ENCODE measurements at regions not wholly inside any gene's neighbourhood (a gene's known extent, or its start where the extent isn't known, plus 50 kb on each side); places are given as distances from the start of the nearest gene placed in this dataset.
"Not testable (repeated sequence)": the region's sequence is repeated elsewhere in the genome, so short reads cannot be mapped to it uniquely, and the experiment has no call there.

DNA sequence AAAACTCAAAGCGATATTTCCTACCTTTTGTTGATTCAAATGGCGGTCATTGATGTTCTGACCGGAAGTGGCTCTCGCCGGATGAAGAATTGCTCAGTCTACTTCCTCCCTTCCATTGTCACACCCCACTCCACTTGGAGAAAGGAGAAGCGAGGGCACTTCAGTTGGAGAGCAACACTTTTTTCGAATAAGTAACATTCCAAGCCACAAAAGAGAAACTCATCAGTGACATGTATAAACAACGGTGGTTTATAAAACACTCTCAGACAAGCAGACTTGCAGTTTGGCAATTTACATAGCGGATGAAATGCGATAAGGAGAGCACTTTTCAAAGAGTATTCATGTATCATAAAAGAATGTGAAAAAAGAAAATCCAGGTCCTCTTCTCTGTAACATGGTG, 919.1 kb downstream of the MCTP2 start:
- no peak for DNase-seq

GRCh38 chr15:95152741-95153140, 921.4 kb downstream of the MCTP2 start:
- DNase-seq: no peak

DNA sequence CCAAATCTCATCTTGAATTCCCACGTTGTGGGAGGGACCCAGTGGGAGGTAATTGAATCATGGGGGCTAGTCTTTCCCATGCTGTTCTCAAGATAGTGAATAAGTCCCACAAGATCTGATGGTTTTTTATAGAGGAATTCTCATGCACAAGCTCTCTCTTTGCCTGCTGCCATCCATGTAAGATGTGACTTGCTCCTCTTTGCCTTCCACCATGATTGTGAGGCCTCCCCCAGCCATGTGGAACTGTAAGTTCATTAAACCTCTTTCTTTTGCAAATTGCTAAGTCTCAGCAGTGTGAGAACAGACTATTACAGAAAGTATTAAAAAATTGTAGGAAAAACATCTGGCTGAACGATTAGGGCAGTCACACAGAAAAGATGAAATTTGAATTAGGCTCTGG, 921.8 kb downstream of the MCTP2 start:
- not testable (repeated sequence) for DNase-seq

DNA sequence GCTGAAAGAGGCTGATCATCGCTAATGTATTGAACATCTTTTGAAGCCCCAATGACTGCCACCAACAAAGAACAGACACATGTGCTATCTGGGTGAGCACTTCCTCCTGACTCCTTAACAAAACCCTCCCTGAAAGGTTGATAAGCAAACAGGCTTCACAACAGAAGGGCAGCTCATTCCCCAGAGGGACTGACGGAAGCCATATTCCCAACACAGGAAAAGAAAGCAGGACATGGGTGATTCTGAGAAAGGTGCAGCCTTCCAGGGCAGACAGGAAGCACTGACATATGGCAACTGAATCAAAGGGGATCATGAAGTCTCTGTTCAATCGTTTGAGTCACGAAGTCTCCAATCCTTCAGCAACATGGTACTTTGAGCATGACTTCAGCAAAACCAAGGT, 929.0 kb downstream of the MCTP2 start:
- DNase-seq: no peak

DNA sequence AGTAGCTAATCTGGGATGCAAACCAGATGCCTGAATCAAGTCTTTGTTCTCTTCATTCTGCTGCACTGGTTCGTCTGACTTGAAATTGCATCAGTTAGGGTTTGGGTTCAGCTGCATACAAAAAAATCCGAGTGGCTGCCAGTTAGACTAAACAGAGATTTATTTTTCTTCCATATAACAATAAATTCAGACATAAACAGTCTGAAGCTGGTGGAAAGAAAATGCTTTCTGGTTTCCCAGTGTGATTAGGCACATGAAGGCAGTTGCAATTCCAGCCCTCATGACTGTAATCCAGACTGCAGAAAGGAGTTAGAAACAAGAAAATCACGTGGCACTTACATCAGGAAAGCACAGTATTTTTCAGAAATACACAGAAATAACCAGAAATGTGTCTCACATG, 930.7 kb downstream of the MCTP2 start:
- no peak for DNase-seq

- no peak for DNase-seq
These were observed 931.2 kb downstream of the MCTP2 start for GRCh38 chr15:95162531-95162930.

GRCh38 chr15:95162967-95163531, 931.7 kb downstream of the MCTP2 start:
- no peak for DNase-seq

- DNase-seq: no peak
These were observed 936.8 kb downstream of the MCTP2 start for GRCh38 chr15:95168152-95168551.

- no peak for DNase-seq
These were observed 937.6 kb downstream of the MCTP2 start for GRCh38 chr15:95168951-95169431.

DNA sequence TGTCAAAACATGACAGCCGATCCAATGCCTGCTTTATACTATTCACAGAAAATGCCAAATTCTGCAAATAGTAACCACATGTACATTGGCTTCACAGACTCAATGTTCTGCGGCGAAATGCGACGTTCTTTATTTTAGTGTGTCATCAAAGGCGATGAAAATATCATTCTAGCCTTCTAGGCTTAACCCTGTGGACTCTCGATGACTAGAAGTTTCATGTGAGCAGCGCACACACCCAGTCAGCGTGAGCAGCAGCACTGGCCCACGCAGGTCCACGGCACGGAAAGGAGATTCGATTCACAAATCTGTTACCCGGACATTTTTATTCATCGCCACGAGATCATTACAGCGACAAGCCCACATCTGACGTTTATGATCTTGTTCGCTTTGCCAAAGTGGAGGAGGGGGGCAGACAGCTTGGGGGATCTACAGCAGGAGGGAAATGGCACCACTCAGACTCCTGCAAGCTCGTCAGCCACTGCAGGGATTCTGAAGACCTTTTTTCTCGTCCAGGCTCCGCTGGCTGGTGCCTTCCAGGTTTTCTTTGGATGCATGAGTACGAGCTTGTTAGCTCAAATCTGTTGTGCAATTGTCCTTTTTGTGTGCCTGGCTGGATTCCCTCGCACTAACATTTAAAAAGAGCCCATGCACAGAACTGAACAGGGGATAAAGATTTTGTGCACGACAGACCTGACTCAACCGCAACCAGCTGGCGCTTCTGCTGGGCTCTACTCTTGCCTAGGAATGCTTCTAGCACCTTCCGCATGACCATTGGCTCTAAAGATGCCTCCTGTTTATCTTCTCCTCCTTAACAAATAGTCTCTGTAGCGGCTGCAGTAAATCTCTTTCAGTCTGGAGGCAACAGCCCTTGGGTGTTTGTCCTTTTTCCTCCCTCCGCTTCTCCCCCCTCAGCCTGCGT, 938.4 kb downstream of the MCTP2 start:
- no peak for DNase-seq

DNA sequence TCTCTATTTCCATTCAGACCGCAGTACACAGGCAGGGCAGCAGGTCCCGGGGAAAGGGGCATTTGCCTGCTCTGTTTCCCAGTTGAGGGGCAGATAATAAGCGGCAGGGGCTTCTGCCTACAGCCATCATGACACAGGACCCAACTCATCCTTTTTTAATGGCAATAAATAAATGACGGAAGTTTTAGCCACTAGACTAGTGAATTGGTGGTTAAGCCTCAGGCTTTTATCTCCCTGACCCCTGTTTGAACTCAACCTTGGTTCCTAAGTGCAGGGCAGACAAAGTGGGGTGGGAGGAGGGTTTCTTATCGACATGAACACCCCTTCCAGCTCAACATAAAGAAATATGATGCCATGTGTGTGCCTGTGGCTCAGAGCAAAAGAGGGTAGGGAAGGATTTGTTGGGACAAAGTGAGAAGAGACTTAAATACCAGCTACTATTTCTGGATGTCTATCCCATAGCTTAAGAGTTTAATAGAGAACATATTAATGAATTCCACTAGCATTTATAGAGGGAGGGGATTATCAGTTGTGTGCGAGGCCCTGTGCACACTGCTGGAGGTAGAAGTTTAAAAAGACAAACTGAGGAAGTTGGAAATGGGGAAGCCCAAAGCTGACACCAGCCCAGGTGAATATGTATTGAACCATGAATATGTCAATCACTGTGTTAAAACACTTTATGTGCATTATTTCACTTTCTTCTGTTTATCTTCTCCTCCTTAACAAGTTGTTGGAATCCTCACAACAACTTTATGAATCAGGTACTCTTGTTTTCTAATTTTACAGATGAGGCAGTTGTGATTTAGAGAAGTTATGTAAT, 939.4 kb downstream of the MCTP2 start:
- DNase-seq: peak; percentile 50

DNA sequence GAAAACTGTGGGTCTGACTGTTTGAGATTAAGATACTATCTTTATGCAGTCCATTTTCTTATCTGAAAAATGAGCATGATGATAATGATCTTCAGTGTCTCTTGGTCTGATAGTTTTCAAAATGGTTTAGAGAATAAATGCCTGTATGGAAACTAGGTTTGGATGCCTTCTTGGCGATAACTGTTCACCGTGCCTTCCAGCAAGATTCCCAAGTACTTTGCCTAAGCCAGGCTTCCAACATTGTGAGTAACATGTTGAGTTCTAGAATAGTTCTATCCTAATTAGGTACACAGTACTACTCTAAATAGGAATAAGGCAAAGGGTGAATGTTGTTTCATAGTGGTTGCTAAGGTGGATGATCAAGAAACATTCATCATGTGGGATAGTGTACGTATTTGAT, 940.2 kb downstream of the MCTP2 start:
- DNase-seq: no peak

DNA sequence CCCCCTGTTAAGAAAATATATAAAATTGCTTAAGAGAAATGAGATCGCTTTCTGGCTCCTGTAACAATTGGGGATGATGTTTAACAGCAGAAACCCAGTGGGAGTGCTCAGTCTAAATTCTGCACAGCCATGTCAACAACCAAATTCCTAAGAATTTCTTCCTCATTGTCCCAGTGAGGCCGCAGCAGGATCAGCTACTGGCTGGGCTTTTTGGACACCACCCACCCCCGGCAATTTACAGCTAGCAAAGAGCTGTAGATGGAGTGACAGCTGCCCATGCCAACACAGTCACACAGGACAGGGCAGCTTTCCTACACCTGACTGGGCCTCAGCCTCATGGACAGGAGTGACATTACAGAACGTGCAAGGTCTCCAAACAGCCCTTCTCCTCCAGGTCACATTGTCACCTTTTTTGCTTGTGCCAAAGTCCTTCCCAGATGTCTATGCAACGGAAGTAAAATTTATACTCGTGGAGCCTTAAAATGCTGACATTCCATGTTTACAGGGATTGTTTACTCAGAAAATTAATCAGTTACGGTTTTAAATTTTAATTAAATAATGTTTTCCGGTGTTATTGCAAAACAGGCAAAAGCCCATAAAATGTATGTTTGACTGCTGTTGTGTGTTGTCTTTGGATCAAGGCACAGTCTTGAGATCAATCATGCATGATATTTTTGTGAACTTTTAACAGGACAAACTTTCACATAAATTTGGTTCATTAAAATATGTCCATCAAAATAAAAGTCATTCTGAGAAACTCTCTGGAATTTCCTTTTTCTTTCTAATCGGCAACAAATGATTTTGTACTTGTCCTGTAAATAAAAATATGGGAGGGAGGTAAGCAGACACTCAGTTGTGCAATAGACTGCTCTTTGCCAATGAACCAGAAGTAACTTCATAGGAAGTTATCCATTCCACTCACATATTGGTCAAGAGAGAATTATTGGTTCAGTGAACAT, 943.2 kb downstream of the MCTP2 start:
- DNase-seq: no peak

DNA sequence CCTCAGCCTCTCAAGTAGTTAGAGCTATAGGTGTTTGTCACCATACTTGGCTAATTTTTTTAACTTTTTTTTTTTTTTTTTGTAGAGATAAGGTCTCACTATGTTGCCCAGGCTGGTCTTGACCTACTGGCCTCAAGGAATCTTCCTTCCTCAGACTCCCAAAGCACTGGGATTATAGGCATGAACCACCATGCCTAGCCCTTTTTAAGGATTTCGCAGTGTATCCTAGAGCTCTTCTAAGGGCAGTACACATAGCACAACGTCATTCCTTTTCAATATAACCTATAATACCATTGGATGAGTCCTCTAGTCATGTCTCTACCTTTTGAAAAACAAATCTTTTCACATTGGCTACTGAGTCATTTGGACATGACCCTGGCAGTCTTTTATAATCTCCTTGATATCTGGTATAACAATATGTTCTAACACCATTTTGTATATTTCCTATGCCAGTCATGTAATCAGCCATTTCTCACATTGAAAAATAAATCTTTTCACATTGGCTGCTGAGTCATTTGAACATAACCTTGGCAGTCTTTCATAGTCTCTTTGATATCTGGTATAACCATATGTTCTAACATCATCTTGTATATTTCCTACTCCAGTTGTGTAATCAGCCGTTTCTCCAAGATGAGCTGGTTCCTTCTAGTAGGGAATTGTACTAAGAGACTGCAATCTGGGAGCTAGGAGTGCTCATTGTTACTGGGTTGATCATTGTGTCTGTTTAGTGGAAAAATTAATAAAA, 944.7 kb downstream of the MCTP2 start:
- DNase-seq: no peak

GRCh38 chr15:95176794-95177577, 945.6 kb downstream of the MCTP2 start:
- no peak for DNase-seq

DNA sequence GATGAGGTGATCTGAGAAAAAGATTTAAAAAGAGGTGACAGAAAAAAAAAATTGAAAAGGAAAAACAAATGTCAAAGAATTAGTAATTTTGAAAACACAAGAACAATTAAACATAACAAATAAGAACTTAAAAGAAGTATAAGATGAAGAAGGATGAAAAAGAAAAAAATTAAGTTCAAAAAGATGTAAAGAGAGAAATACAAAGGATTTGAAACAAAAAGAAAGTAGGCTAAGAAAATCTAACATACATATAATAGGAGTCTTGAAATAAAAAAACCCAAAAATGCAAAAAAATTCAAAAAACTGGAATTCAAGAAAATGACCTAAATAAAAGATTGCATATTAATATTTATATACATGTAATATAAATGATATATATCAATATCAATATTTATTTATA, 949.2 kb downstream of the MCTP2 start:
- no peak for DNase-seq

- DNase-seq: no peak
These were observed 950.7 kb downstream of the MCTP2 start for GRCh38 chr15:95182091-95182490.

DNA sequence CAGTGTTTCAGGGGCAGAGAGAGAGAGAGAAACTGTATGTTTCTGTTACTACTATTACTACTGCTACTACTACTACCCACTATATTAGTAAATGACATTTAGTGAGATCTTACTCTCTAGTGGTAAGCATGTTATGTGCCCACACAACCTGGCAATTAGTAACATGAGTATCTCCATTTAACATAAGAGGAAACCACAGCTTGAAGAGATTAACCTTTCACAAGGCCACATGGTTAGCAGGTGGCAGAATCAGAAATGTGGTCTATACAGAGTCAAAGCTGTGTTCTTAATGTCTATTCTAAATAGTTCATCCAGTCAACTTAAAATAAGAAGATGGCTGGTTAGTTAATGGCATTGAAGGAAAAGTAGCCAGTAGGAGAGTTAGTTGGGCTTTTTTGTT, 961.6 kb downstream of the MCTP2 start:
- no peak for DNase-seq

DNA sequence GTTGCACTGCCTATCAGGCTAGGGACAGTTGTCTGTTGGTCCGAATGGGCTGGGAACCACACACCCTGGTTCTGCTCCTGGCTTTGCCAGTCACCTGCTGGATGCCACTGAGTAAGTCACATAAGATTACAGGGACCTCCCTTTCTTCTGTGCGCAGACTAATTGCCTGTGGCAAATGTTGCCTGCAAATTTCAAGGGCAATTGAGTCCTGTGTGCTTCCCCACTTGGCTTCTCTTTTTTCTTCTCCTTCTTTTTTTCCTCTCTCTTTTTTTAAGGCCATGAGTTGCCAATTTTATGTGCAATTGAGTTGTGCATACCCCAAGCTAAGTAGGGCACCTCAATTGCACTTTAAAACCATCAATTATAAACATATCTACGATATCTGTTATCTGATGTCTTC, 963.4 kb downstream of the MCTP2 start:
- no peak for DNase-seq

DNA sequence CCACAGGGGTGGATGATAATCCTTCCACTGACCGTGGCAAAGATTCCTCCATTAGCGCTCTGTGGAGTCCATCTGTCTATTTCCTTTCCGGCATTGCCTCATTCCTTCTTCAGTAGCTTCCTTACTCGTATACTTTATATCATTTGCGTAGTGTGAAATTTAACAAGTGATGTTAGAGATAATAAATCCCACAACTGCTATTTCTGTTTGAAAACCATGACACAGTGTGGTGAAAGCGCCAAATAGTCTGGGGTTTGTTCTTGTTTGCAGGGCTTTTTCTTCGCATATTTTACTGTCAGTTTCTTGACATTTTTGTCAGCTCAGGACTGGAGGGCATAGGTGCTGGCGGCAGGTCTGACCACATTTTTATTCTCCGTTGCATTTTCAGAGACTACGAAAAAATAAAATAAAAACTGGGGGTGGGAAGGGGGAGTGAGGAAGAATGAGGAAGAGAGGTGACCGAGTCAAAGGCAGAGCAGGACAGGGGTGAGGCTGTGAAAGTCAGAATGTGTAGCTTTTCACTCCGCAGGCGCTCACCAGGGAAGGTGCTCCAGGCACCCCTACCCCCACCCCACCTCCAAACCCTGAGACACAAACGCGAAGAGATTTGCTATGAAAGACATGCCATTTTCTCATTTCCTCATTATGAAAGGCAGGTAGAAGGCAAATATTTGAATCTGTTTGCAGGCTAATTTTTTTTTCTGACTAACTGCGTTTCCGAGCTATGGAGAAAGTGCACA, 965.0 kb downstream of the MCTP2 start:
- DNase-seq: no peak
